GM12864 (cell line): ENCODE measurements at regions not wholly inside any gene's neighbourhood (a gene's known extent, or its start where the extent isn't known, plus 50 kb on each side); places are given as distances from the start of the nearest gene placed in this dataset.

Experiments
- DNase-seq: peaks from one replicate; pipeline ENCODE4 v3.0.0-alpha.2; 2011; ENCODE audit warnings: low read depth
- H3K4me3 ChIP-seq: 2 replicates; pipeline ENCODE4 v1.5.1; 2011; ENCODE audit warnings: mild to moderate bottlenecking, low read depth, low read length, control low read depth
- CTCF ChIP-seq: IDR thresholded peaks from 2 replicates; pipeline ENCODE4 v1.5.1; 2011; ENCODE audit warnings: low read depth, mild to moderate bottlenecking, moderate library complexity, low read length, control low read depth, inconsistent platforms; ENCODE audit errors: missing control alignments

GRCh38 chr6:140083375-140083774, 708.9 kb upstream of the CITED2 start:
- TF ChIP-seq CTCF: no peak
- H3K4me3 ChIP-seq: no peak overlapping the region
- no peak for DNase-seq

GRCh38 chr6:140082867-140083297, 708.4 kb upstream of the CITED2 start:
- no peak overlapping the region for H3K4me3 ChIP-seq
- TF ChIP-seq CTCF: no peak
- no peak for DNase-seq

GRCh38 chr6:140079328-140079727, 704.9 kb upstream of the CITED2 start:
- no peak overlapping the region for H3K4me3 ChIP-seq
- no peak for TF ChIP-seq CTCF
- DNase-seq: no peak

GRCh38 chr6:140078561-140079125, 704.2 kb upstream of the CITED2 start:
- DNase-seq: no peak
- no peak overlapping the region for H3K4me3 ChIP-seq
- TF ChIP-seq CTCF: no peak

- DNase-seq: no peak
- H3K4me3 ChIP-seq: no peak overlapping the region
- TF ChIP-seq CTCF: no peak
Measured at GRCh38 chr6:140077827-140078560, 703.5 kb upstream of the CITED2 start.

GRCh38 chr6:140076105-140076504, 701.7 kb upstream of the CITED2 start:
- H3K4me3 ChIP-seq: no peak overlapping the region
- DNase-seq: no peak
- no peak for TF ChIP-seq CTCF

GRCh38 chr6:140073456-140073855, 699.0 kb upstream of the CITED2 start:
- no peak for TF ChIP-seq CTCF
- DNase-seq: no peak
- no peak overlapping the region for H3K4me3 ChIP-seq
